G401 (cell line): ENCODE measurements at regions not wholly inside any gene's neighbourhood (a gene's known extent, or its start where the extent isn't known, plus 50 kb on each side); places are given as distances from the start of the nearest gene placed in this dataset.

Experiments
- DNase-seq: peaks from one replicate; pipeline ENCODE4 v3.0.0-alpha.2; 2015; ENCODE audit warnings: low spot score
- in situ Hi-C: cut with HindIII; loops from 2 replicates; pipeline ENCODE4 v1.10.0; 2016; ENCODE audit warnings: low sequenced_read_pairs, mixed read lengths

GRCh38 chr10:132992433-132993215 is 50.3 kb upstream of the CFAP46 start:
- DNase-seq: no peak

More at GRCh38 chr10:132992433-132993215, 50.3 kb upstream of the CFAP46 start:
- in situ Hi-C loops: no loop called here
